ENCODE measurements at regions not wholly inside any gene's neighbourhood (a gene's known extent, or its start where the extent isn't known, plus 50 kb on each side); places are given as distances from the start of the nearest gene placed in this dataset.

DNA sequence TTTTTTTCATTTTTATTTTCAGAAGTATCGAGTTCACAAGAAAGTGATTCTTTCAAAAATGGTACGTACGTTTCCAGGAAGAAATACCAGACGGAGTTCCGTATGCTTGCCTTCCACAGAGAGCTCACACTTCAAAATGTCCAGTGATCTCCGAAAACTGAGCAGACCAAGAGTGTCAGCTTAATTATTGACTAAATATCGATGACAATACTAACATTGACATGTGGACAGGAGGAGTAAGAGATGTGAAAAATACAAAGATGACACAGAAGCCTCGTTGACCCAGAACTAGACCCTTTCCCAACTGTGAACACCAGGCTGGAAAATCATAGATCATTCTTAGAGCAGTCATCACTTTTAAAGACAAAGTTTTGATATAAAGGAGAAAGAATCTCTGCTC is 440.0 kb upstream of the POU3F3 start:
- DNase-seq, result no peak

DNA sequence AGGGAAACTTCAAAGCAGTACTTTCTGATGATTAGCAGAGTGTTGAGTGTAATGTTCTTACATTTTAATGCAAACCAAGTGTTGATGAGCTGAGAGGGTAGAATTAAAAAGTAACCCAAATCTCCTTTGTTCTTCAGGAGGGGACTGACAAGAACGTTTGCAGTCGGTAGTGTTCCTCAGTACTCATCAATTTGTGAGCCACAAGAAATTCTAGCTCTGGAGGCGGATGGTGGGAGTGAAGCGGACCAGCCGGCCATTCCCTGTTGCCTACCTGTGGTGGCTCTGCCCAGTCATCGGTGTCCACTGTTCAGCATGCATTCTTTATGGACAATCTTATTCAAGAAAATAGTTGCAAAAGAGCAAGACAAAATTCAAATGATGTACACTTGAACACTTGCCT is 438.6 kb upstream of the POU3F3 start:
- no peak for DNase-seq

DNA sequence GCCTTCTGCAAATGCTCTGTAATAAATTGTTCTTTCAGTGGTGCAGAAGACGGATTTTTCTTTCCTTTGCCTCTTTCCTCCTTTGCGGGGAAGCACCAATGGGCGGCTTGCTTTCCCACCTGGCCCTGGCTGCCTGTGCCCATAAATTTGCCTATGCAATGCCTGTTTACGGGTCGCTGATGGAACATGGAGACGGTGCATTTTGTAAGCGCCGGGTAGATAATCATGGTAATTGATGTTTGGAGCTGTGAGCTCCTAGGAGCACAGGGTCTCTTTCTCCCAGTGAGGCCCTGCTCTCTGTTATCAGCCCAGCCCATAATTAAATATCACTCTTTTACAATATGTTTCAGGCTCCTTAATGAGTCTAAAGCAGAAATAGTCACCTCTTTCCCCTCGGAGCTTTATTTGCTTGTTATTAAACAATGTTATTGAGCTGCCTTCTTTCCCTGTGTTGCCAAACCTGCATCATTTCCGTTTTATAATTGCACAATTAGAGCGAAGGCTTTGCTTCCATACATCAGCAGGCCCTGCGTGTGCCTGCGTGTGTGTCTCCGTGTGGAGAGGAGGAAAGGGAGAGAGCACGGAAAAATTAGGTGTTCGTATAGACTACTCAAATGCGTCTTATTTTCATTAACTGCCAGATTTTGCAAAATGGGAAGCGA is 437.4 kb upstream of the POU3F3 start:
- no peak for DNase-seq

GRCh38 chr2:104420420-104420819 is 433.5 kb upstream of the POU3F3 start:
- no peak for DNase-seq

DNA sequence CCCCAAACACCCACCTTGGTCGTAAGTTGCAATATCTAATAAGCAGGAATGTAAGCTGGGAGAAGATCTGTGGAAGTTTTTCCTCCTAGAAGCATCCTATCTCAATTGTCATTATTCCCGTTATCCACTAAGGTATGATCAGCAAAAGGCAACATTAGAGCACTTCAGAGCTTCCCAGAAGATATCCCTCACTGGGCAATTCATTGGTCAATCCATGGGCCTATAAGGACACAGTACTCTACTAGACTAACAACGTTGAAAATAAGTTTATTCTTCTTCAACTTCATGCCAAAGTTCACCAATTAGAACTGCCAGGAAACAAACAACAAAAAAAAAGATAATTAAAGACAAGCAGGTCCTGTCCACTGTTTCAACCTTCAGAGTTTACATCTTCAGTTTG is 433.0 kb upstream of the POU3F3 start:
- DNase-seq, result no peak

- DNase-seq, result no peak
Measured at GRCh38 chr2:104425850-104426595, 427.9 kb upstream of the POU3F3 start.

DNA sequence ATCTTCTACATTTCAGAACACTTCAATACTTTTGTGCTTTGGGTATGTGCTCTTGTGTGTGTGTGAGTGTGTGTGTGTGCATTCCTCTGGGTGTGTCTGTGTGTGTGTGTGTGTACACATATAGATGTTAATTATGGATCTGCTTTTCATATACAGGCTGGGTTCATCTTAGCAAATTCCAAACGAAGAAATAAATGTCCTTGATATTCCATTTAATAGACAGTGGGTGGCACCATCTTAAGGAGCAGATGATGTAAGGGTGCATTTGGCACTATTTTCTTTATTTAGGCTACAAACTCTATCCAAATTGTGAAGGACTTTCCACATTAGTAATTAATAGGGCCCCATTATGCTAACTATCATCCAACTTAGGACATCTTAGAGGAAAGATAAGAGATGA is 425.8 kb upstream of the POU3F3 start:
- no peak for DNase-seq

- no peak for DNase-seq
Measured at GRCh38 chr2:104429639-104430358, 424.1 kb upstream of the POU3F3 start.

- DNase-seq, result peak in 9 of 14 donors; percentile 28 to 79 (median 58)
Measured at GRCh38 chr2:104430359-104430740, 423.6 kb upstream of the POU3F3 start.

- peak in 3 of 14 donors; percentile 58 to 79 (median 72) for DNase-seq
Measured at GRCh38 chr2:104430852-104431251, 423.1 kb upstream of the POU3F3 start.

DNA sequence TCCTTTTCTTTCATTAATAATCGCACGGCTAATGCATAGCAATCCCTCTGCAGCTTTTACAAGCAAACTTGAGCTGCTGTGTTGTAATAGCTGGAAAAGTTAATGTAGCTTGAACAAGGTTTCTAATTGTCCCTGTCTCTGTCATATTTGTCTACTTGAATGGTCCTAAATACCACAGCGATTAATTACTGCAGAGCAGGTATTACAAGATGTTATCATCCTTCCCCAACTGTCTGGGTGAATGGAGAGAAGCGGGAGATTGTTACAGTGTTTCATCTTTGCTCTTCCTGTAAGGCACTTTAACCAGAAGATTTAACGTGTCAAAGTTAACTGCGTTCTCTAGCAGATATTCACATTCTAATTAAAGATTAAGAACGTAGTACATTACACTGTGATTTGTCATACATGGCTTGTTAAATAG is 422.2 kb upstream of the POU3F3 start:
- DNase-seq, result no peak

GRCh38 chr2:104432401-104432800 is 421.5 kb upstream of the POU3F3 start:
- no peak for DNase-seq

DNA sequence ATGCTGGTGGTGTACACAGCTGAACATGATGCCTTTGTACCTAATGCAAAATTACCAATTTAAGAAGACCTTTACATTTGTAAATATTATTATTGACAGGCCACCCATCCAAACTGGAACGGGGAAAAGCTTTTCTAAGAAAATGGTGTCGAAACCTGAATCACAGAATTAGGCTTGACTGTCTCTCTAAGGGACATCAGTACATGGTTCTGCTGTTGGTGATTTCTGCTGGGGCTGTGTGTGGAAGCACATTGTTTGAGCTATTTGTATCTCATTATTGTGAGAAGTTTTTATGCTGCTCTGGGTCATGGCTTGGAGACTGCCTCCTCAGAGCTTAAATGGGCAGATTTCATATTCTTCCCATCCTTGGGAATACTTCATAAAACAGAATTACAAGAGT is 420.9 kb upstream of the POU3F3 start:
- DNase-seq, result peak in 1 of 14 donors; percentile 40

DNA sequence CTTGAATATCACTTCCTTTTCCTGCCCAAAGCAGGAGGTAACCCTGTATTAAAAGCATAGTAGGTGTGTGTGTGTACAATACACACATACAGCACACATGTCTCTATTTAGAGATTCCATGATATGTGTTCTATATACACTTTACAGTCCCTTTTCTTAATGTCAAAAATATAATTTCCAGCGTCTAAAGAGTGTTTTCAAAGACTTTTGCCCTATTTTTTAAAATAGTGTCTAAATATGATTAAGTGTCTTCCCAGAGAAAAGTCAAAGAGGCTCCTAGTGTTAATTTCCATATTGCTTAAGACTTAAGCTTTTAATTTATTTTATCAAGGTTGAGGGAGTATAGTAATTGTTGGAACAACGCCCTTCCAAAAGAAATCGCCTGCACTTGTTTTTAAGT is 420.3 kb upstream of the POU3F3 start:
- no peak for DNase-seq

DNA sequence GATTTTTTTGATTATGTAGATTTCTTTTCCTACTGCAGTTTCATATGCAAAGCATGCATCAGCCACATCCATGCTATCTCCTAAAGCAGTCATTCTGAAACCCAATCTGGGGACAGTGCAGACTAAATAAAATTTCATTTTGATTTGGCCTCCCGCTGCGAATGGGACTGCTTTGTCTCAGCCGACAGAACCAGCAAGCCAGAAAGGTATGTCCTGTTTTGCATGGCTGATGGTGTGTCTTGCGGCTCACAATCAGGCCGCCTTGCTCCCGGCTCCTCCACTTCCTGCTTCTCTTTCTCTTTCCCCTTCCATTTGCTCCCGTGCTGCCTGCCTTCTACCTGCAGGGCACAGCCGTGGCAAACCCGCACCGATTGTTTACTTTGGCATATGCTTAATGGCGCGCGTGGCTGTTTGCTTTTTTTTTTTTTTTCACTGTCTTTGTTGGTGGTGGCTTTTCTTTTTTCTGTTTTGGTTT is 419.6 kb upstream of the POU3F3 start:
- peak in 5 of 14 donors; percentile 22 to 52 (median 37) for DNase-seq

GRCh38 chr2:104434966-104435365 is 418.9 kb upstream of the POU3F3 start:
- DNase-seq, result no peak

DNA sequence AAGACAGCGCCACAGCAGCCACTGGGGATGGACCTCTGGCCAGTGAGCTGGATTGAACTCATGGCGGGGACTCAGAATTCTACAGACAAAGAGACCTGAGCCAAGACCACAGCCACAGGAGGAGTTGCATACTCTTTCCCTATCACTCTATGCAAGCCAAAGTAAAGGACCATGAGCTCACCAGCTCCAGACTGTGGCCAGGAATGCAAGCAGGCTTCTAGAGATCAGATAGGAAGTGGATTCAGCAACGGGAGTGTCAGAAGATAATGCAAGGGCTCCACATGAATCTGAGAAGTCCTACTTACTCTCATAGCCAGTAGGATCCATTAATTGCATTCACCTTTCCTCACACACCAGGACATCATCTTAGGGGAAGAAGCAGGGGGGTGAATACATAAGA is 415.4 kb upstream of the POU3F3 start:
- DNase-seq, result no peak

DNA sequence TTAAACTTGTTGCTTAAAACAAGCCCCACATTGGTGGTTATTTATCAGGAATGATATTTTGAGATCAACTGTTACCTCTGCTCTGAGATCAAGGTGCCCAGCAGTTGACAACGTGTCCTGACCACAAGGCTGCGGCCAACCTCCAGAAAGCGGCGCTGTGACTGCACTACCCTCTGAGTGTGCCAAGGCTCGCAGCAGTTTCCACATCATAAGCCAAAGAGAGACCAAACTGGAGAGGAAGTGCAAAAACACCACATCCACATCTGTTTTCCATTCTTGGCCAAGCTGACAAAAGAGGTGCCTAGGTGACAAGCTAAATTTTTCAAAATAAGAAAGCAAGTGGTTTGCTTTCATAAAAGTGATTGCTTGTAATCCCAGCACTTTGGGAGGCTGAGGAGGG is 410.8 kb upstream of the POU3F3 start:
- DNase-seq, result no peak

DNA sequence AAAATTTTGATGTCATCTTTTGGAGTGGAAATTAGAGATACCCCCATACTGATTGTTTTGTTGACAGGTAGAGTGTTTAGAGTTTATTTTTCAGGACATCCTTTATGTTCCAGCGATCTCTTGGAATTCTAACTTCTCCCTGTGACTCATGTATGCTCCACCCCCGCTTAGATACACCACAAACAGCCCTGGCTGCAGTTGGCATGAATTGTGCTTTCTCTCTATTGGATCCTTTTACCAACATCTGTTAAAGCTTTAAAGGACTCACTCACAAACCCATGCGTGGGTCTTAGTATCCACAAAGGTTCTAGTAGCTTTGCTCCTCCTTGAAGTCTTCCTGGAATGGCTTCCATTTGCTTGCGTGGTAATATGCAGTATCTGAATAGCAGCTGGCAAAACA is 409.5 kb upstream of the POU3F3 start:
- no peak for DNase-seq

DNA sequence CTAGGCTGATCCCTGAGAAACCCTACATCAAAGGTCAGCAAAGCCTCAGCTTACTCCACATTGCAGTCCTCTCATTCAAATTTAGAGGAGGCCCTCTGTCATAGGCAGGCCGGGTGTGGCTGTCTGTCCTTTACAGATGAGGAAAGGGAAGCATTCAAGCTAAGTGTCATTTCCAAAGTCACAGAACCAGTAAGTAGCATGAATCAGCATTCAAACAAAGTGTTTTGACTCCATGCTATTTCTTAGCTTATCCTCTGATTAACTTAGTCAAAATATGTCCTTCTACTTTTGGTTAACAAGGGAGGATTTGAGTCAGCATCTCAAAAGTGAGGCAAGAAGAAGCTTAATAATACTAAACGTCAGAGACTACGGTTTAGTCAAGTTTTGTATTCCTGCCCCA is 409.0 kb upstream of the POU3F3 start:
- DNase-seq, result no peak

GRCh38 chr2:104447831-104448434 is 406.0 kb upstream of the POU3F3 start:
- DNase-seq, result no peak

DNA sequence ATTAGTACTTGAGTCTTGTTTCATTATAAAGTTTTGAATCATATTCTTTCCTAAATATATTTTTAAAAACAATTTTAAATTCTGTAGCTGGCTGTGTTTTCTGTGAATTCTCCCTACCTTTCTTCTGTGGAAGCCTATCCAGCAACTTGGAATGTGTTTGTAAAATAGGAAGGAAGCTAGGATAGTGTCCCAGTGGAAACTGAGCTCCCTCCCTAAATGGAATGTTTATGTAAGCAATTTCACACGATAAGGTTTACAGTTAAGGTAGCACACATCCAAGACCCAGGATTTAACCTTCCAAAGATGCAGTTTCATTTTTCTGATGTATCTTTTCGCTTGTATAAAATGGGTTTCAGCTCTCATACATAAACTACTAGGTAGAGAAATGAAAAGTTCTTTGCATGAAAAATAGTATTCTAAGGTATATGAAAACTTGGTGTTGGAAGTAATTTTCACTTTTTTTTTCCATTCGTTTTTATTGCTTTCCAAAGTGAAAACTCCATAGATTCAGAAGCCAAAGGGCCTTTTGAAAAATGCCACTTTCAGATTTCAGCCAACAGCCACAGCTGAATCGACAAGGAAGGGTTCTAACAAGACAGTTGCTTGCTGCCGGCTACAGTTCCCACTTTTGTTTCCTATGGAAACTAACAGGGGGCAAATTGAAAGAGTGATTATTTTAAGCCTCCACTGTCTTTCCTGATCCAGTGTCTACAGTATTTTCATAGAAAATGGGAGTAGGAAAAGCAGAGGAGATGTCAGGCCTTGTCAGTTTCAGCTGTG is 405.1 kb upstream of the POU3F3 start:
- peak in 1 of 14 donors; percentile 30 for DNase-seq

Measured in C1 segment of cervical spinal cord (tissue), 14 donors.